PC-3 (cell line): ENCODE measurements at regions not wholly inside any gene's neighbourhood (a gene's known extent, or its start where the extent isn't known, plus 50 kb on each side); places are given as distances from the start of the nearest gene placed in this dataset.

ENCODE experiments used
- CTCF ChIP-seq: fragments of 300-600 bp; sonication (generic); conservative IDR thresholded peaks from 2 replicates; pipeline ENCODE4 v1.5.1; 2017; ENCODE audit warnings: antibody characterized with exemption, low read depth, mild to moderate bottlenecking, low read length
- EZH2 ChIP-seq: fragments of 300-600 bp; sonication (generic); IDR thresholded peaks from one replicate; pipeline ENCODE4 v1.6.1; 2017; ENCODE audit warnings: antibody characterized with exemption, mild to moderate bottlenecking, low read length; ENCODE audit not compliant: unreplicated experiment
- EZH2phosphoT487 ChIP-seq: fragments of 300-600 bp; sonication (generic); IDR thresholded peaks from 2 replicates; pipeline ENCODE4 v1.6.1; 2018; ENCODE audit warnings: mild to moderate bottlenecking, antibody characterized with exemption, low read length, borderline replicate concordance

GRCh38 chr11:93059117-93059957 lies 89.9 kb downstream of the MTNR1B start:
- TF ChIP-seq CTCF (no peak), EZH2 (no peak), EZH2phosphoT487 (no peak)
